ENCODE measurements at regions not wholly inside any gene's neighbourhood (a gene's known extent, or its start where the extent isn't known, plus 50 kb on each side); places are given as distances from the start of the nearest gene placed in this dataset.
A peak's percentile ranks its signal among the peaks of the same experiment; 100 is the strongest.
"Not testable (repeated sequence)": the region's sequence is repeated elsewhere in the genome, so short reads cannot be mapped to it uniquely, and the experiment has no call there.

DNA sequence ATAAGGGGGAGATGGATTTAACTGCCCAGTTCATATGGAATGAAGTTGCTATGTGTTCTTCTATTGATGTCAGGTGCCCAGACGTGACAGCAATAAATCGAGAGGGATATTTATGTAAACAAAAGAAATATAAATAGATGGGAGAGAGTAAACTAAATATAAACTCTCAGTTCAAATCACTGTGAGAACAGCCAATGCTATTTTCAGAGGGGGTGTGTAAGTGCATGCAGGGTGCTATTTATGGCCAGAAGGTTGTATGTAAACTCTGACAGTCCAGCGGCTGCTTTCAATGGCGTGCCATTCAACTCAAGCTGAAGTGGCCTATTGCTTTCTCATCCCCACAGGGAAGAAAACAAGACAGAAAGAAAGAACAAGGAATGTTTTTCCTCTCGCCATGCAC lies 127.2 kb downstream of the KCNA5 start:
- intact Hi-C loops (cut with DNase I), result no loop called here
- TF ChIP-seq CTCF (IDR thresholded peaks at IDR 0.05) (no peak), POLR2A (IDR thresholded peaks at IDR 0.05) (no peak)
- no peak for DNase-seq
- Histone ChIP-seq H3K36me3 (replicated peaks in 1 of 2) (no peaks in the 10 kb centered on the region), H3K27me3 (peaks cover 8% of the 10 kb centered on the region), H3K27ac (no peak overlapping the region), H3K9me3 (replicated peaks in 1 of 3) (no peaks in the 10 kb centered on the region), H3K4me3 (no peak overlapping the region), H3K4me1 (replicated peaks in 1 of 2) (no peaks in the 10 kb centered on the region)
- WGBS, 4 donors, result 44 to 54% (median 47%) methylated on average over 5 of the region's 5 CpGs

GRCh38 chr12:5171701-5172100 lies 128.0 kb downstream of the KCNA5 start:
- WGBS, 4 donors, result 18 to 22% (median 19%) methylated on average over 5 of the region's 5 CpGs
- H3K9me3 ChIP-seq (replicated peaks in 1 of 3), result no peaks in the 10 kb centered on the region
- TF ChIP-seq CTCF (IDR thresholded peaks at IDR 0.05) (peak in 5 of 6 experiments; percentile 20 to 41 (median 41)), POLR2A (IDR thresholded peaks at IDR 0.05) (no peak)
- peak in 4 of 7 donors; percentile 5 to 23 (median 15) for DNase-seq
- H3K27me3 ChIP-seq, result peaks cover 8% of the 10 kb centered on the region
- no peak overlapping the region for H3K27ac ChIP-seq
- no peak overlapping the region for H3K4me3 ChIP-seq
- intact Hi-C loops (cut with DNase I), result no loop called here
- no peaks in the 10 kb centered on the region for H3K4me1 ChIP-seq (replicated peaks in 1 of 2)
- H3K36me3 ChIP-seq (replicated peaks in 1 of 2), result no peaks in the 10 kb centered on the region

- intact Hi-C loops (cut with DNase I), result no loop called here
- no peak for DNase-seq
- 51 to 64% (median 56%) methylated on average over 10 of the region's 10 CpGs for WGBS, 4 donors
- H3K27ac ChIP-seq, result no peak overlapping the region
- peaks cover 8% of the 10 kb centered on the region for H3K27me3 ChIP-seq
- no peak overlapping the region for H3K4me3 ChIP-seq
- no peaks in the 10 kb centered on the region for H3K36me3 ChIP-seq (replicated peaks in 1 of 2)
- no peak for TF ChIP-seq CTCF (IDR thresholded peaks at IDR 0.05)
- TF ChIP-seq POLR2A (IDR thresholded peaks at IDR 0.05), result no peak
- H3K9me3 ChIP-seq (replicated peaks in 1 of 3), result no peaks in the 10 kb centered on the region
- H3K4me1 ChIP-seq (replicated peaks in 1 of 2), result no peaks in the 10 kb centered on the region
These were observed 129.2 kb downstream of the KCNA5 start for GRCh38 chr12:5172886-5173285.

DNA sequence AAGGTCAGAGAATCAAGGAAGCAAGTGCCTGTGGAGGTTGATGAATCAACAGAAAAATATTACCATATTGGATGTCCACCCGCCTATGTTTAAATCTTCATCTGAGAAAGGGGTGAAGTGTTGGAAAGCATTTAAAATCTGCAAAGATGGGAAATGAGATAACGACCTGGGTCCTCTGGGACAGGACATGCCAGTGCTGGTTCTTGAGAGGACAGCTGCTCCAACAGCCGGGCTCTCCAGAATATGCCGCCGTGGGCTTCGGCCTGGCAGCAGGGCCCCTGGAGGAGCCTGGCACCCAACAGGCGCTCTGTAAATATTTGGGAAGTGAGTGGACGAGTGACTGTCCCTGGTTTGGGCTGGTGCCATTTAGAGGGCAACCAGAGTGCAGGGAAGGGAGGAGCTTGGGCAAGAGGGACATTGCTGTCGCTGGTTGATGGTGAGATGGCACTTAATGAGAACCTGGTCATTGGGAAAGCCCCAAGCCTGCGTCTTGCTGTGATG lies 129.9 kb downstream of the KCNA5 start:
- Histone ChIP-seq H3K4me3 (no peak overlapping the region), H3K9me3 (replicated peaks in 1 of 3) (no peaks in the 10 kb centered on the region), H3K27ac (no peak overlapping the region), H3K27me3 (peaks cover 8% of the 10 kb centered on the region), H3K4me1 (replicated peaks in 1 of 2) (no peaks in the 10 kb centered on the region), H3K36me3 (replicated peaks in 1 of 2) (no peaks in the 10 kb centered on the region)
- WGBS, 4 donors, result 71 to 79% (median 76%) methylated on average over 10 of the region's 10 CpGs
- no peak for DNase-seq
- intact Hi-C loops (cut with DNase I), result no loop called here
- no peak for TF ChIP-seq CTCF (IDR thresholded peaks at IDR 0.05)
- TF ChIP-seq POLR2A (IDR thresholded peaks at IDR 0.05), result no peak

DNA sequence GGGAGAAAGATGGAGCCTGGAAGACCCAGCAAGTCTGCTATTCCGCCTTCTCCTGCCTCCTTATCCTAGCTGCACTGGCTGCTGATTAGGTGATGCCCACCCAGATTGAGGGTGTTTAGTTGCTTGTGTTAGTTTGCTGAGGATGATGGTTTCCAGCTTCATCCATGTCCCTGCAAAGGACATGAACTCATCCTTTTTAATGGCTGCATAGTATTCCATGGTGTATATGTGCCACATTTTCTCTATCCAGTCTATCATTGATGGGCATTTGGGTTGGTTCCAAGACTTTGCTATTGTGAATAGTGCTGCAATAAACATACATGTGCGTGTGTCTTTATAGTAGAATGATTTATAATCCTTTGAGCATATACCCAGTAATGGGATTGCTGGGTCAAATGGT lies 131.7 kb downstream of the KCNA5 start:
- H3K27me3 ChIP-seq; DNase-seq; intact Hi-C loops (cut with DNase I); H3K27ac ChIP-seq; H3K4me1 ChIP-seq (replicated peaks in 1 of 2); H3K36me3 ChIP-seq (replicated peaks in 1 of 2); H3K9me3 ChIP-seq (replicated peaks in 1 of 3); H3K4me3 ChIP-seq: not testable (repeated sequence)
- 94 to 100% (median 95%) methylated on average over 2 of the region's 2 CpGs for WGBS, 4 donors

Data from adrenal gland (tissue), 9 donors.